ENCODE measurements at regions not wholly inside any gene's neighbourhood (a gene's known extent, or its start where the extent isn't known, plus 50 kb on each side); places are given as distances from the start of the nearest gene placed in this dataset.

GRCh38 chr9:16345902-16346301 lies 524.6 kb downstream of the BNC2 start:
- DNase-seq, result no peak
- no peaks in the 10 kb centered on the region for H3K27me3 ChIP-seq (ENCODE audit: insufficient read depth, low read length, poor library complexity)
- no peak overlapping the region for H3K9ac ChIP-seq (ENCODE audit: low read depth, low read length)
- H3K27ac ChIP-seq (ENCODE audit: low read length), result no peak overlapping the region
- no peak overlapping the region for H3K4me2 ChIP-seq (ENCODE audit: insufficient read depth, low read length)
- ATAC-seq (ENCODE audit: insufficient read depth, low read depth), result no peak
- no peaks in the 10 kb centered on the region for H3K36me3 ChIP-seq (ENCODE audit: insufficient read depth, low read length)
- H3K79me2 ChIP-seq (ENCODE audit: insufficient read depth, low read length), result no peaks in the 10 kb centered on the region
- H3K4me1 ChIP-seq (ENCODE audit: insufficient read depth, low read length), result peaks cover 14% of the 10 kb centered on the region; the same call in 1 of the 2 replicates
- TF ChIP-seq EZH2 (IDR thresholded peaks at IDR 0.05; ENCODE audit: borderline replicate concordance, low read depth, low read length, severe bottlenecking), result no peak
- TF ChIP-seq CTCF (IDR thresholded peaks at IDR 0.05; ENCODE audit: borderline replicate concordance, extremely low read depth, low read length, poor library complexity, severe bottlenecking), result no peak
- no peak overlapping the region for H2AFZ ChIP-seq (ENCODE audit: low read depth, low read length)
- H3K9me3 ChIP-seq (ENCODE audit: insufficient read depth, low read length, severe bottlenecking), result no peaks in the 10 kb centered on the region
- H4K20me1 ChIP-seq (ENCODE audit: insufficient read depth, low read length), result no peaks in the 10 kb centered on the region
- no peak overlapping the region for H3K4me3 ChIP-seq (ENCODE audit: low read depth in 1 of 2, low read length in 2 of 2)

- no peaks in the 10 kb centered on the region for H3K79me2 ChIP-seq (ENCODE audit: insufficient read depth, low read length)
- no peak overlapping the region for H3K4me2 ChIP-seq (ENCODE audit: insufficient read depth, low read length)
- H3K27me3 ChIP-seq (ENCODE audit: insufficient read depth, low read length, poor library complexity), result no peaks in the 10 kb centered on the region
- H3K27ac ChIP-seq (ENCODE audit: low read length), result no peak overlapping the region
- H3K9ac ChIP-seq (ENCODE audit: low read depth, low read length), result no peak overlapping the region
- TF ChIP-seq EZH2 (IDR thresholded peaks at IDR 0.05; ENCODE audit: borderline replicate concordance, low read depth, low read length, severe bottlenecking) (no peak), CTCF (IDR thresholded peaks at IDR 0.05; ENCODE audit: borderline replicate concordance, extremely low read depth, low read length, poor library complexity, severe bottlenecking) (no peak)
- DNase-seq, result no peak
- ATAC-seq (ENCODE audit: insufficient read depth, low read depth), result no peak
- no peaks in the 10 kb centered on the region for H3K36me3 ChIP-seq (ENCODE audit: insufficient read depth, low read length)
- H4K20me1 ChIP-seq (ENCODE audit: insufficient read depth, low read length), result no peaks in the 10 kb centered on the region
- no peaks in the 10 kb centered on the region for H3K9me3 ChIP-seq (ENCODE audit: insufficient read depth, low read length, severe bottlenecking)
- peaks cover 14% of the 10 kb centered on the region; the same call in 1 of the 2 replicates for H3K4me1 ChIP-seq (ENCODE audit: insufficient read depth, low read length)
- H2AFZ ChIP-seq (ENCODE audit: low read depth, low read length), result no peak overlapping the region
- no peak overlapping the region for H3K4me3 ChIP-seq (ENCODE audit: low read depth in 1 of 2, low read length in 2 of 2)
Observed at GRCh38 chr9:16347886-16348285, 522.6 kb downstream of the BNC2 start.

GRCh38 chr9:16348531-16348930 lies 521.9 kb downstream of the BNC2 start:
- H3K9me3 ChIP-seq (ENCODE audit: insufficient read depth, low read length, severe bottlenecking), result no peaks in the 10 kb centered on the region
- no peak overlapping the region for H3K4me3 ChIP-seq (ENCODE audit: low read depth in 1 of 2, low read length in 2 of 2)
- TF ChIP-seq EZH2 (IDR thresholded peaks at IDR 0.05; ENCODE audit: borderline replicate concordance, low read depth, low read length, severe bottlenecking) (no peak), CTCF (IDR thresholded peaks at IDR 0.05; ENCODE audit: borderline replicate concordance, extremely low read depth, low read length, poor library complexity, severe bottlenecking) (no peak)
- no peak for ATAC-seq (ENCODE audit: insufficient read depth, low read depth)
- H3K79me2 ChIP-seq (ENCODE audit: insufficient read depth, low read length), result no peaks in the 10 kb centered on the region
- H2AFZ ChIP-seq (ENCODE audit: low read depth, low read length), result no peak overlapping the region
- no peak overlapping the region for H3K27ac ChIP-seq (ENCODE audit: low read length)
- no peak overlapping the region for H3K4me2 ChIP-seq (ENCODE audit: insufficient read depth, low read length)
- no peaks in the 10 kb centered on the region for H3K36me3 ChIP-seq (ENCODE audit: insufficient read depth, low read length)
- no peaks in the 10 kb centered on the region for H3K27me3 ChIP-seq (ENCODE audit: insufficient read depth, low read length, poor library complexity)
- no peaks in the 10 kb centered on the region for H4K20me1 ChIP-seq (ENCODE audit: insufficient read depth, low read length)
- no peak overlapping the region for H3K9ac ChIP-seq (ENCODE audit: low read depth, low read length)
- peaks cover 14% of the 10 kb centered on the region; the same call in 1 of the 2 replicates for H3K4me1 ChIP-seq (ENCODE audit: insufficient read depth, low read length)
- no peak for DNase-seq

GRCh38 chr9:16352251-16352650 lies 518.2 kb downstream of the BNC2 start:
- no peaks in the 10 kb centered on the region for H3K79me2 ChIP-seq (ENCODE audit: insufficient read depth, low read length)
- TF ChIP-seq CTCF (IDR thresholded peaks at IDR 0.05; ENCODE audit: borderline replicate concordance, extremely low read depth, low read length, poor library complexity, severe bottlenecking) (no peak), EZH2 (IDR thresholded peaks at IDR 0.05; ENCODE audit: borderline replicate concordance, low read depth, low read length, severe bottlenecking) (no peak)
- H3K27me3 ChIP-seq (ENCODE audit: insufficient read depth, low read length, poor library complexity), result no peaks in the 10 kb centered on the region
- H3K4me3 ChIP-seq (ENCODE audit: low read depth in 1 of 2, low read length in 2 of 2), result no peak overlapping the region
- H3K4me1 ChIP-seq (ENCODE audit: insufficient read depth, low read length), result peaks cover 14% of the 10 kb centered on the region; the same call in 1 of the 2 replicates
- H3K36me3 ChIP-seq (ENCODE audit: insufficient read depth, low read length), result no peaks in the 10 kb centered on the region
- ATAC-seq (ENCODE audit: insufficient read depth, low read depth), result no peak
- H3K9me3 ChIP-seq (ENCODE audit: insufficient read depth, low read length, severe bottlenecking), result no peaks in the 10 kb centered on the region
- H3K9ac ChIP-seq (ENCODE audit: low read depth, low read length), result no peak overlapping the region
- H3K4me2 ChIP-seq (ENCODE audit: insufficient read depth, low read length), result no peak overlapping the region
- H2AFZ ChIP-seq (ENCODE audit: low read depth, low read length), result no peak overlapping the region
- no peak for DNase-seq
- no peak overlapping the region for H3K27ac ChIP-seq (ENCODE audit: low read length)
- H4K20me1 ChIP-seq (ENCODE audit: insufficient read depth, low read length), result no peaks in the 10 kb centered on the region

Measured in DND-41 (cell line).